SU-DHL-6 (cell line): ENCODE measurements at regions not wholly inside any gene's neighbourhood (a gene's known extent, or its start where the extent isn't known, plus 50 kb on each side); places are given as distances from the start of the nearest gene placed in this dataset.

ENCODE experiments used
- H2AFZ ChIP-seq: fragments of 200-600 bp; sonication (generic); 2 replicates; pipeline ENCODE4 v1.6.1; 2014; ENCODE audit warnings: low read depth, mild to moderate bottlenecking, moderate library complexity, mixed read lengths, antibody characterized with exemption, low read length; ENCODE audit not compliant: severe bottlenecking
- H3F3A ChIP-seq: fragments of 200-600 bp; shearing (Covaris generic); 2 replicates; pipeline ENCODE4 v1.6.0; 2016; ENCODE audit warnings: antibody characterized with exemption, mild to moderate bottlenecking; ENCODE audit not compliant: insufficient read depth
- H3K27ac ChIP-seq: fragments of 200-600 bp; sonication (generic); 2 replicates; pipeline ENCODE4 v1.5.1; 2016; ENCODE audit warnings: low read depth, mild to moderate bottlenecking, low read length, moderate library complexity, mixed read lengths
- H3K27me3 ChIP-seq: fragments of 200-600 bp; sonication (generic), shearing (Covaris generic); 2 replicates; pipeline ENCODE4 v1.6.0; 2014; ENCODE audit warnings: mild to moderate bottlenecking, low read length
- H3K36me3 ChIP-seq: fragments of 200-600 bp; sonication (generic); 2 replicates; pipeline ENCODE4 v1.6.1; 2014; ENCODE audit warnings: mild to moderate bottlenecking, low read length, mixed read lengths
- H3K4me2 ChIP-seq: fragments of 300-600, 200-600 bp; shearing (Covaris generic), sonication (generic); 2 replicates; pipeline ENCODE4 v1.6.0; 2014; ENCODE audit warnings: low read length, low read depth, mild to moderate bottlenecking; ENCODE audit not compliant: poor library complexity, severe bottlenecking
- H3K4me3 ChIP-seq: fragments of 200-600 bp; sonication (generic); 2 replicates; pipeline ENCODE4 v1.5.1; 2014; ENCODE audit warnings: antibody characterized with exemption, low read length, mild to moderate bottlenecking, mixed read lengths; ENCODE audit not compliant: insufficient read depth, poor library complexity, severe bottlenecking
- H3K79me2 ChIP-seq: fragments of 200-600 bp; sonication (generic); 2 replicates; pipeline ENCODE4 v1.6.1; 2014; ENCODE audit warnings: mild to moderate bottlenecking, low read length, moderate library complexity; ENCODE audit not compliant: insufficient read depth
- H3K9ac ChIP-seq: fragments of 200-600 bp; sonication (generic); 2 replicates; pipeline ENCODE4 v1.7.0; 2014; ENCODE audit warnings: mild to moderate bottlenecking, low read length
- H3K9me2 ChIP-seq: fragments of 200-600 bp; sonication (generic); replicated peaks from 2 replicates; pipeline ENCODE4 v1.6.1; 2014; ENCODE audit warnings: low read length; ENCODE audit not compliant: insufficient read depth
- H3K9me3 ChIP-seq: fragments of 200-600 bp; sonication (generic); 2 replicates; pipeline ENCODE4 v1.6.1; 2014; ENCODE audit warnings: low read length, mixed read lengths; ENCODE audit not compliant: insufficient read depth
- H4K20me1 ChIP-seq: fragments of 200-600 bp; sonication (generic); 2 replicates; pipeline ENCODE4 v1.6.1; 2014; ENCODE audit warnings: low read depth, mild to moderate bottlenecking, antibody characterized with exemption, low read length, moderate library complexity, mixed read lengths
- CTCF ChIP-seq: fragments of 200-600 bp; sonication (generic); IDR thresholded peaks from one replicate; pipeline ENCODE4 v1.5.1; 2017; ENCODE audit warnings: antibody characterized with exemption, mild to moderate bottlenecking, low read length, moderate library complexity; ENCODE audit not compliant: insufficient read depth, poor library complexity, severe bottlenecking
- EZH2phosphoT487 ChIP-seq: fragments of 200-600 bp; sonication (generic), shearing (Covaris generic); conservative IDR thresholded peaks from 2 replicates; pipeline ENCODE4 v1.6.1; 2018; ENCODE audit warnings: mild to moderate bottlenecking, antibody characterized with exemption, low read length, moderate library complexity, mixed read lengths

GRCh38 chr21:14751602-14752344 is 205.7 kb upstream of the SAMSN1 start:
- no peaks in the 10 kb centered on the region for H4K20me1 ChIP-seq
- no peaks in the 10 kb centered on the region for H3K36me3 ChIP-seq
- no peaks in the 10 kb centered on the region; the same call in 1 of the 2 replicates for H3K9me2 ChIP-seq
- no peak for TF ChIP-seq EZH2phosphoT487
- TF ChIP-seq CTCF: no peak
- H3K9me3 ChIP-seq: peaks cover 5% of the 10 kb centered on the region; the same call in 1 of the 2 replicates
- no peaks in the 10 kb centered on the region for H3K79me2 ChIP-seq
- H3K27ac ChIP-seq: no peak overlapping the region
- no peaks in the 10 kb centered on the region for H3F3A ChIP-seq
- H3K9ac ChIP-seq: no peak overlapping the region
- no peak overlapping the region for H3K4me3 ChIP-seq
- H3K27me3 ChIP-seq: no peaks in the 10 kb centered on the region
- no peak overlapping the region for H3K4me2 ChIP-seq
- H2AFZ ChIP-seq: no peak overlapping the region

- no peak for TF ChIP-seq EZH2phosphoT487
- TF ChIP-seq CTCF: no peak
- Histone ChIP-seq H3K9me3 (peaks cover 5% of the 10 kb centered on the region; the same call in 1 of the 2 replicates), H3K4me3 (no peak overlapping the region), H3K36me3 (no peaks in the 10 kb centered on the region), H2AFZ (no peak overlapping the region), H3F3A (no peaks in the 10 kb centered on the region), H3K9me2 (no peaks in the 10 kb centered on the region; the same call in 1 of the 2 replicates), H3K79me2 (no peaks in the 10 kb centered on the region), H3K9ac (no peak overlapping the region), H4K20me1 (no peaks in the 10 kb centered on the region), H3K27ac (no peak overlapping the region), H3K27me3 (no peaks in the 10 kb centered on the region), H3K4me2 (no peak overlapping the region)
These were observed 204.9 kb upstream of the SAMSN1 start for GRCh38 chr21:14751011-14751410.

GRCh38 chr21:14750041-14750440 is 203.9 kb upstream of the SAMSN1 start:
- Histone ChIP-seq H3K4me2 (no peak overlapping the region), H3K36me3 (no peaks in the 10 kb centered on the region), H3K27me3 (no peaks in the 10 kb centered on the region), H3K4me3 (no peak overlapping the region), H3K27ac (no peak overlapping the region), H3K9me2 (no peaks in the 10 kb centered on the region; the same call in 1 of the 2 replicates), H3K9me3 (peaks cover 5% of the 10 kb centered on the region; the same call in 1 of the 2 replicates), H2AFZ (no peak overlapping the region), H3K79me2 (no peaks in the 10 kb centered on the region), H4K20me1 (no peaks in the 10 kb centered on the region), H3F3A (no peaks in the 10 kb centered on the region), H3K9ac (no peak overlapping the region)
- no peak for TF ChIP-seq EZH2phosphoT487
- TF ChIP-seq CTCF: no peak
